RWPE1 (cell line): ENCODE measurements at regions not wholly inside any gene's neighbourhood (a gene's known extent, or its start where the extent isn't known, plus 50 kb on each side); places are given as distances from the start of the nearest gene placed in this dataset.
"Not testable (repeated sequence)": the region's sequence is repeated elsewhere in the genome, so short reads cannot be mapped to it uniquely, and the experiment has no call there.

ENCODE experiments used
- CTCF ChIA-PET: fragments of 350-600 bp; sonication (Branson Sonifier 250); formaldehyde crosslinking; extraction: SDS; loops from one replicate; lab custom pipeline; 2021; lab: Yijun Ruan, JAX
- POLR2A ChIA-PET: fragments of 400-600 bp; formaldehyde crosslinking; extraction: SDS; loops from one replicate; lab custom pipeline; 2020; ENCODE audit warnings: antibody characterized with exemption; ENCODE audit not compliant: low non-redundant PET; lab: Yijun Ruan, JAX
- DNase-seq: peaks from one replicate; pipeline ENCODE4 v3.0.0; 2012; ENCODE audit warnings: low spot score
- H3K27ac ChIP-seq: fragments of 450-650 bp; 2 replicates; pipeline ENCODE4 v1.5.1; 2017
- CTCF ChIP-seq: fragments of 450-650 bp; conservative IDR thresholded peaks from 2 replicates; pipeline ENCODE4 v1.5.1; 2017; ENCODE audit warnings: low read depth, mild to moderate bottlenecking

- no peak for DNase-seq
- ChIA-PET POLR2A (no interaction called here), CTCF (interaction anchor here (1.1 kb wide), 1 partner anchor 8 kb away, joined by 3 read pairs; no protein-coding TSS in a partner anchor)
- no peak overlapping the region for H3K27ac ChIP-seq
- TF ChIP-seq CTCF, result no peak
These were observed 69.7 kb upstream of the NCK2 start for GRCh38 chr2:105674859-105675541.

GRCh38 chr2:105674401-105674800, 70.3 kb upstream of the NCK2 start:
- ChIA-PET CTCF (interaction anchor here (1.1 kb wide), 1 partner anchor 9 kb away, joined by 3 read pairs; no protein-coding TSS in a partner anchor), POLR2A (no interaction called here)
- DNase-seq, result no peak
- TF ChIP-seq CTCF, result no peak
- H3K27ac ChIP-seq, result no peak overlapping the region

GRCh38 chr2:105671156-105671555, 73.6 kb upstream of the NCK2 start:
- H3K27ac ChIP-seq, result no peak overlapping the region
- ChIA-PET CTCF (no interaction called here), POLR2A (no interaction called here)
- no peak for TF ChIP-seq CTCF
- no peak for DNase-seq

- no peak for TF ChIP-seq CTCF
- ChIA-PET CTCF (no interaction called here), POLR2A (interaction anchor here (0.5 kb wide), 1 partner anchor 11 kb away, joined by 3 read pairs; no protein-coding TSS in a partner anchor)
- H3K27ac ChIP-seq, result no peak overlapping the region
- DNase-seq, result no peak
These were observed 75.3 kb upstream of the NCK2 start for GRCh38 chr2:105669384-105669891.

GRCh38 chr2:105665480-105665879, 79.2 kb upstream of the NCK2 start:
- ChIA-PET POLR2A (no interaction called here), CTCF (no interaction called here)

GRCh38 chr2:105660489-105660888, 84.2 kb upstream of the NCK2 start:
- H3K27ac ChIP-seq, result no peak overlapping the region
- POLR2A ChIA-PET, result no interaction called here
- TF ChIP-seq CTCF, result no peak
- no peak for DNase-seq
- CTCF ChIA-PET, result no interaction called here

More at GRCh38 chr2:105665480-105665879, 79.2 kb upstream of the NCK2 start:
- no peak for TF ChIP-seq CTCF
- no peak overlapping the region for H3K27ac ChIP-seq
- DNase-seq, result no peak

GRCh38 chr2:105655723-105656606, 88.7 kb upstream of the NCK2 start:
- H3K27ac ChIP-seq, CTCF ChIA-PET, POLR2A ChIA-PET, DNase-seq: not testable (repeated sequence)
